MCF 10A (cell line): ENCODE measurements at regions not wholly inside any gene's neighbourhood (a gene's known extent, or its start where the extent isn't known, plus 50 kb on each side); places are given as distances from the start of the nearest gene placed in this dataset.

Source experiments
- BruUV-seq: library from RNA; stranded (reverse); fragments of 400-500 nt; replicated peaks from 2 replicates; lab custom pipeline; 2021; lab: Mats Ljungman, UMichigan
- CTCF ChIA-PET: fragments of 300-600 bp; sonication (Branson Sonifier 250); formaldehyde crosslinking; extraction: SDS; loops from one replicate; lab custom pipeline; 2021; ENCODE audit warnings: antibody characterized with exemption, inconsistent platforms; lab: Yijun Ruan, JAX
- POLR2A ChIA-PET: fragments of 300-600, 350-650 bp; sonication (Branson Sonifier 250); formaldehyde crosslinking; extraction: SDS; loops from one replicate; lab custom pipeline; 2020; ENCODE audit warnings: antibody characterized with exemption, inconsistent platforms; lab: Yijun Ruan, JAX
- DNase-seq: peaks from one replicate; pipeline ENCODE4 v3.0.0-alpha.2; 2018; ENCODE audit not compliant: unreplicated experiment
- H3K27ac Mint-ChIP-seq: one replicate; pipeline ENCODE4 v1.8.0; 2022; ENCODE audit warnings: mild to moderate bottlenecking, low read depth, mixed read lengths; ENCODE audit not compliant: unreplicated experiment
- H3K27me3 Mint-ChIP-seq: one replicate; pipeline ENCODE4 v1.8.0; 2022; ENCODE audit warnings: mixed read lengths; ENCODE audit not compliant: insufficient read depth, unreplicated experiment
- H3K36me3 Mint-ChIP-seq: one replicate; pipeline ENCODE4 v1.8.0; 2022; ENCODE audit warnings: mild to moderate bottlenecking, moderate library complexity, mixed read lengths; ENCODE audit not compliant: insufficient read depth, unreplicated experiment
- H3K4me1 Mint-ChIP-seq: one replicate; pipeline ENCODE4 v1.8.0; 2022; ENCODE audit warnings: mixed read lengths; ENCODE audit not compliant: insufficient read depth, unreplicated experiment
- H3K4me3 Mint-ChIP-seq: one replicate; pipeline ENCODE4 v1.8.0; 2022; ENCODE audit warnings: mild to moderate bottlenecking, moderate library complexity, mixed read lengths; ENCODE audit not compliant: unreplicated experiment
- H3K9me3 Mint-ChIP-seq: one replicate; pipeline ENCODE4 v1.8.0; 2022; ENCODE audit warnings: mixed read lengths; ENCODE audit not compliant: unreplicated experiment
- CTCF ChIP-seq: fragments of 200-600 bp; IDR thresholded peaks from one replicate; pipeline ENCODE4 v1.8.0; 2022; ENCODE audit warnings: antibody characterized with exemption, mild to moderate bottlenecking; ENCODE audit not compliant: unreplicated experiment
- intact Hi-C: fragments of 100-400 bp; cut with micrococcal nuclease; formaldehyde crosslinking; loops from 2 replicates; pipeline ENCODE4 v1.14.1; 2022

GRCh38 chr5:68932830-68933434 lies 160.9 kb upstream of the SLC30A5 start:
- Mint-ChIP-seq H3K4me3 (no peak overlapping the region), H3K27ac (no peak overlapping the region), H3K4me1 (no peaks in the 10 kb centered on the region), H3K27me3 (peaks cover 28% of the 10 kb centered on the region), H3K36me3 (no peaks in the 10 kb centered on the region), H3K9me3 (peaks cover 8% of the 10 kb centered on the region)
- intact Hi-C loops, result no loop called here
- ChIA-PET CTCF (interaction anchor here (0.7 to 0.9 kb wide), 2 partner anchors 17 to 44 kb away, joined by 3 read pairs; no protein-coding TSS in a partner anchor), POLR2A (no interaction called here)
- peak; percentile 13 for DNase-seq
- TF ChIP-seq CTCF, result no peak
- BruUV-seq, result no TSS peak

DNA sequence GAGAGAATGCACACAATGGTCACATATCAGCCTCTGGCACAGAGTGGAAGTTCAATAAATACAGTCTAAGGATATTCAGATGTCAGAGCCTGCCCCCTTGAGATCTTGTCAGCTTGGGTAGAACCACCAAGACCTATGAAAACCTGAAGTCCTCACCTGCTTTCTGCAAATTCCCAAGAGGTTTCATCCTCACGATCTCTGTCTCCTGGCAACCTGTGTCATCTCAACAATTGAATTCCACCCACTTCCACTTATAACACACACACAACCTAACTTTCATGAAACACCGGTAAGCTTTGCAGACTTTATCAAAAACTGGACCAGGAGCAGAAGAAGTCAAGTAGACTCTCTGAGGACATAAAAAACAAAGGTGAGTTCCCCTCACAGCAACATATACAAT lies 151.6 kb upstream of the SLC30A5 start:
- no TSS peak for BruUV-seq
- no peak overlapping the region for H3K27ac Mint-ChIP-seq
- intact Hi-C loops, result no loop called here
- peaks cover 13% of the 10 kb centered on the region for H3K9me3 Mint-ChIP-seq
- DNase-seq, result no peak
- no peaks in the 10 kb centered on the region for H3K36me3 Mint-ChIP-seq
- no peak for TF ChIP-seq CTCF
- H3K27me3 Mint-ChIP-seq, result peaks cover 10% of the 10 kb centered on the region
- ChIA-PET POLR2A (no interaction called here), CTCF (interaction anchor here (0.7 kb wide), 1 partner anchor 592 kb away, joined by 3 read pairs; no protein-coding TSS in a partner anchor)
- H3K4me1 Mint-ChIP-seq, result no peaks in the 10 kb centered on the region
- H3K4me3 Mint-ChIP-seq, result no peak overlapping the region

- no peaks in the 10 kb centered on the region for H3K36me3 Mint-ChIP-seq
Observed at GRCh38 chr5:68946728-68947127, 147.1 kb upstream of the SLC30A5 start.

DNA sequence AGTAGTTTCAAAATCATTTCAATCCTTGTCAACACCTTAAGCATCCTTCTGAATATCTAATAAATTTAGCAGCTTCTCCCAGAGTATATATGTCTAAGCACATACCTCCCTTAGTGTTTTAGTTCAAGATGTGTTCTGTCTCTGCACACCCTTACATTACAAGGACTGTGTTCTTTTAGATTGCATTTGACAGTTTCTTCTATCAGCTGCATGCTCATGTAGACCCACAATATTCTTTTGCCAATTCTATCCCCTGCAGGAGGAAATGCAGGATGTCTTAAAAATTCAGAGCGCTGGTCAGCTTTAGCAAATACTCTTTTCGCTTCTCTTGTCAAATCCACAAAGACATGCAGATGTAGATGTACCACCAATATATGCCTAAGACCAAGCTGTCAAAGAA lies 145.8 kb upstream of the SLC30A5 start:
- no peaks in the 10 kb centered on the region for H3K36me3 Mint-ChIP-seq
- TF ChIP-seq CTCF, result no peak
- DNase-seq, result no peak
- no TSS peak for BruUV-seq
- POLR2A ChIA-PET, result no interaction called here
- no peak overlapping the region for H3K4me3 Mint-ChIP-seq
- peaks cover 6% of the 10 kb centered on the region for H3K4me1 Mint-ChIP-seq
- H3K27me3 Mint-ChIP-seq, result no peaks in the 10 kb centered on the region
- intact Hi-C loops, result no loop called here
- peaks cover 2% of the 10 kb centered on the region for H3K9me3 Mint-ChIP-seq
- CTCF ChIA-PET, result no interaction called here
- no peak overlapping the region for H3K27ac Mint-ChIP-seq

More at GRCh38 chr5:68946728-68947127, 147.1 kb upstream of the SLC30A5 start:
- ChIA-PET CTCF (no interaction called here), POLR2A (no interaction called here)
- no peaks in the 10 kb centered on the region for H3K27me3 Mint-ChIP-seq
- peaks cover 7% of the 10 kb centered on the region for H3K9me3 Mint-ChIP-seq
- intact Hi-C loops, result no loop called here
- BruUV-seq, result no TSS peak
- no peak for DNase-seq
- no peak for TF ChIP-seq CTCF
- no peak overlapping the region for H3K4me3 Mint-ChIP-seq
- H3K4me1 Mint-ChIP-seq, result peaks cover 6% of the 10 kb centered on the region
- H3K27ac Mint-ChIP-seq, result no peak overlapping the region
